ENCODE measurements at regions not wholly inside any gene's neighbourhood (a gene's known extent, or its start where the extent isn't known, plus 50 kb on each side); places are given as distances from the start of the nearest gene placed in this dataset.

- TF ChIP-seq MXI1 (IDR thresholded peaks at IDR 0.05; ENCODE audit: borderline replicate concordance, low read depth, low read length): no peak
- no peak for TF ChIP-seq KMT2A (CRISPR knock-in tag; IDR thresholded peaks at IDR 0.05)
- no peak for TF ChIP-seq FOXK1 (CRISPR knock-in tag; IDR thresholded peaks at IDR 0.05; ENCODE audit: borderline replicate concordance, low read depth)
- TF ChIP-seq HMGXB3 (CRISPR knock-in tag; IDR thresholded peaks at IDR 0.05; ENCODE audit: borderline replicate concordance): no peak
- no peak for TF ChIP-seq FOSL2 (CRISPR knock-in tag; IDR thresholded peaks at IDR 0.05)
- no peak for TF ChIP-seq SUZ12 (IDR thresholded peaks at IDR 0.05; ENCODE audit: low read depth, low read length)
- TF ChIP-seq HMGXB4 (CRISPR knock-in tag; IDR thresholded peaks at IDR 0.05; ENCODE audit: borderline replicate concordance in 1 of 2, low read depth in 1 of 2): no peak
- TF ChIP-seq NKX3-1 (CRISPR knock-in tag; IDR thresholded peaks at IDR 0.05): no peak
These were observed 341.9 kb downstream of the C12orf75 start for GRCh38 chr12:105672121-105672975.
